ENCODE measurements at regions not wholly inside any gene's neighbourhood (a gene's known extent, or its start where the extent isn't known, plus 50 kb on each side); places are given as distances from the start of the nearest gene placed in this dataset.
"Not testable (repeated sequence)": the region's sequence is repeated elsewhere in the genome, so short reads cannot be mapped to it uniquely, and the experiment has no call there.

DNA sequence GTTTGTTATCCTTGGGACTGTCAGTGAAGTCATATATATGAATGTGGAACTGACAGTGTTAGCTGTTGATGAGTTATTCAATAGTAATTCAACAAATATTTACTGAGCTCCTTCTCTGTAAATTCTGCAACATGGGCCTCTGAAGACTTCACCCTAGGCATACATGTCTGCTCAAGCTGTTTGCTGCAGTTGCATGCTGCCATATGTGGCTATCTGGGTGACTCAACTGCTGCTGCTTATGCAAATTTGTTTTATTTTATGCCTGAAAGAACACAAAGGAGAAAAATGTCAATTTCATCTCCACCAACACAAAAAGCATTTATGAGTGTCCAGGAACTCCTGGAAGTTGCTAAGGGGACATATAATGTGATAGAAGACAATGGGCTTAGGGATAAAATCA is 417.6 kb downstream of the AASDHPPT start:
- DNase-seq (ENCODE audit: low read depth, low spot score), result no peak

DNA sequence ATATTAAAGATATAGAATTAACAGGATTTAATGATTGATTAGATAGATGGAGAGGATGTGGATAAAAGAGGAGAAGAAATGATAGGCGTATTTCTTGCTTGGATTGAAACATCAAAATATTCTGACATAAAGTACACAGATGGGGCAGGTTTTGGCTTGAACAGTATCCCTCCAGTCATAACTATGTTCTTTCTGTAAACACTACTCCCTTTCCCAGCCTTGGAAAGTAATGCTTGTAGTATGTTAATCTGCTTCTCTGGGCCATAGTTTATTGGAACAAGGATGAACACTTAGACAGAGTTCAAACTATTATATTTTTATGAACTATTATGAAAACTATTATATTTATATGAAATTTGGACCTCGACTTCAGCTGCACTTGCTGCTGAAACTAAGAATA is 419.2 kb downstream of the AASDHPPT start:
- DNase-seq (ENCODE audit: low read depth, low spot score), result no peak

DNA sequence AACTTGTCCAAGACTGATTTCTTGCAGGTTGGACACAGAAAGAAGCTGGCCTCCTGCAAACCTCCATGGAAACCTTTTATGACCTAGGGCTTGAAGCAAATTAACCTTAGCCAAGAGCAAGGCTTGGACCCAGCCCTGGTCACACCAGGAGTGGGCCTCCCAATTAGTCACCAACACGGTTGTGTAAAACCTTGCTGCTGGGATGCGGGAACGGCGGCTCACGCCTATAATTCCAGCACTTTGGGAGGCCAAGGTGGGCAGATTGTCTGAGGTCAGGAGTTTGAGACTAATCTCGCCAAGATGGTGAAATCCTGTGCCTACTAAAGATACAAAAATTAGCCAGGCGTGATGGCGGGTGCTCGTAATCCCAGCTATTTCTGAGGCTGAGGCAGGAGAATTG is 419.9 kb downstream of the AASDHPPT start:
- no peak for DNase-seq (ENCODE audit: low read depth, low spot score)

DNA sequence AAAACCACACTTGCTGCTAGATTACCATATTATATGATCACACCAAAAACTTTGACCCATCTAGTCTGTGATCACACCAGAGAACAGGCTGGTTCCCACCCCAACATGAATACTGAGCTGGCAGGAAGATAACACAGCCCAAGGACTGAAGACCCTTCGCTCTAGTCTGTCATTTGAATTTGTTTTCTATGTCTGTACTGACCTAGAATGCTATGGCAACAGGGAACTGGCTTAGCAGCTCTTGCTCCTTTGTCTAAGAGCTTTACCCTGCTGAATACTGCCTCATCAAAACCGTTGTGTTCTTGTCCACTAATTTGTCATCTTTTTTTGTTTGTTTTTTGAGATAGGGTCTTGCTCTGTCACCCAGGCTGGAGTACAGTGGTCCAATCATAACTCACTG is 420.4 kb downstream of the AASDHPPT start:
- DNase-seq (ENCODE audit: low read depth, low spot score), result no peak

DNA sequence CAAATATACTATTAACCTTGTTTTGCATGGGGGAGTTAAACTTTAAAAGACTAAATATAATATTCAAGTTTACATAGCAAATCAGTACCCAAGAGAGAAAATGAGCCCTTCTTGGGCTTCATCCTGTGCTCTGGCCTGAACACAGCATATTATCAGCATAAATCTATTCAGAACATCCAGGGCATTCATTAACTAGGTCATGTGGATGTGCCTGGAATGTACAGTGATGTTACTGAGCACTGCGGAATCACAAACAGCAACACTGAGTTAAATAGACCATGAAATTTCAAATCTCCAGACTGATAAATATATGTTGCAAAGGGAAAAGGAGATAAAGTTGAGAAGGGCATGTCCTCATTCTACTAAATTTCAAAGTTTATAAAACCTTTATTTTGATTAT is 426.4 kb downstream of the AASDHPPT start:
- DNase-seq (ENCODE audit: low read depth, low spot score), result no peak

DNA sequence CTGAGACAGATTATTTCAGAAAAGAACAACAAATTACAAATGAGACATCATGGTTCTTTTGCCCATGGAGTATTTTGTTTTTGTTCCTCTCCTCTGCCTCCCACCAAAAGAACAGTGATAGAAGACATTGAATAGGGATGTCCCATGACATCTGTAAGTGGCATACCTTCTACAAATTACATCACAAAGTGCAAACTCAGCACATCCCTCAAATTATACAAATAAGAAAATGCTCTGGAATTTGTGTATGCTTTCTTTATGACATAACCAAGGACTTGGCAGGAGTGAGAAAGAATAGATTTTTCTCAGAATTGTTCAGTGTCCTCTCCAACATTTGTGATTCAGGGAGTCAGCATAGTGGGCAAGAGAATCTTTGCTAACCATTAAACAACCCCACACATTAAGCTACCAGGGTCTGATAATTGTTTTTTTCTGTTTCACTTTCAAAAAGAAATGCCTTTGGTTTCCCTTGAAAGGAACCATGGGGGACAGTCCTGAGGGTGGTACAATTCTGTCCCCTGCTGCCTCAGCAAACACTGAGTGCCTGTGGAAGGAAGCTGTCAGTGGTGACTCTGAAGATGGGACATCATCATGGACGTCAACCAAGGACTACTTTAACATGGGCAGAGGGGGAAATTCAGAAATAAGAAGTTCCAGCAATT is 430.3 kb downstream of the AASDHPPT start:
- no peak for DNase-seq (ENCODE audit: low read depth, low spot score)

DNA sequence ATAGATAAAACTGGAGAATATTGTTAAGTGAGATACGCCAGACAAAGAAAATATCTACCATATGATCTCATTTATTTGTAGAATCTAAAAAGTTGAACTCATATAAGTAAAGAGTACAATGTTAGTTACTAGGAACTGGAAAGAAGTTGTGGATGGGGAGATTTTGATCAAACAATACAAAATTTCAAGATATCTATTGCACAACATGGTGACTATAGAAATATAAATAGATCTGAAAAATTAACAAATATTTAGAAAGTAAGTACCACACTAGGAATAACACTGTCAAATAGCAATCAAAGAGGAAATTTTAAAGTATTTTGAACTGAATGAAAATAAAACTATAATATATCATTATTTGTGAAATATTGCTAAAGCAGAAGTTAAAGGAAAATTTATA is 437.2 kb downstream of the AASDHPPT start:
- DNase-seq (ENCODE audit: low read depth, low spot score), result no peak

DNA sequence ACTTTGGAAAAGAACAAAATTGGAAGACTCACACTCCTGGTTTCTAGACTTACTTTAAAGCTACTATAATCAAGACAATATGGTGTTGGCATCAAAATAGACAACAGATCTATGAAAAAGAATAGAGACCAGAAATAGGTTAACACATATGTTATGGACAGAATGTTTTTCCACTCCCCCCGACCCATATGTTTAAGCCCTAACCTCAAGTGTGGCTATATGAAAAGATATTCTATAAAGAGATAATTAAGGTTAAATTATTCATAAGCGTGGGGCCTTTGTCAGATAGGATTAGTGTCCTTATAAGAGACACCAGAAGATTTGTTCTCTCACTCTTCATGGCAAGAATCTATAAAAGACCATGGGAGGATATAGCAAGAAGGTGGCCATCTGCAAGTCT is 440.0 kb downstream of the AASDHPPT start:
- no peak for DNase-seq (ENCODE audit: low read depth, low spot score)

DNA sequence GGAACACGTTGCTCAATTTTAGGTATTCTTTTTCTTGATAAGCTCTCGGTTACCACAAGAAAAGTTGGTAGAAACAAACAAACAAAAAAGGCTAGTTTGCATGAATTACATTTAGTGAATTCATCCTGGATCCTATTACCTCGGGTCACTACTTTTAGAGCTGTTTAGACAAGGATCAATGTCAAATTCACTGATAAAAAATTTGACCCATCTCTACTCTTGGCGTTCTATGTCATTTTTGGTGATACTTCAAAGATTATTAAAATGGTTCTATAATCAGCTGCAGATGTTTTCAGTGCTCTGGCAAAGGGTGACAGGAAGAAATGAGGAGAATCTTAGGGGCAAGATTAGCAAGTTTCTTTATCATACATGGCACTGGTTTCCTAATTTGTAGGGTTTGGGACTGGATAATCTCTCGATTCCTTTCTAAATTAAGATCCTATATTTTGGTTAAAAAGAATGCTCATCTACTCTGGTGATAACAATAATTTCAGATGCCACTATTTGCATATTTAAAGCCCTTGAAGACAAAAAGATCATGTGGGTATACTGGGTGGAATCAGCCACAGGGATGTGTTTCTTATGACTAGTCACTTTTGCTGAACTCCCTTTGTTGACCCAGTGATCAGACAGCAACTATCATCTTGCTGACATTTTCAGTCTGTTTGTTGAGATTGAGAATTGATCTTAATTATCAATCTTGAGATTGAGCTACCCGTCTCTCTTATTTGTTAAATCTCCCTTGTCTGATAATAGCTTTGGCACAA is 442.9 kb downstream of the AASDHPPT start:
- no peak for DNase-seq (ENCODE audit: low read depth, low spot score)

DNA sequence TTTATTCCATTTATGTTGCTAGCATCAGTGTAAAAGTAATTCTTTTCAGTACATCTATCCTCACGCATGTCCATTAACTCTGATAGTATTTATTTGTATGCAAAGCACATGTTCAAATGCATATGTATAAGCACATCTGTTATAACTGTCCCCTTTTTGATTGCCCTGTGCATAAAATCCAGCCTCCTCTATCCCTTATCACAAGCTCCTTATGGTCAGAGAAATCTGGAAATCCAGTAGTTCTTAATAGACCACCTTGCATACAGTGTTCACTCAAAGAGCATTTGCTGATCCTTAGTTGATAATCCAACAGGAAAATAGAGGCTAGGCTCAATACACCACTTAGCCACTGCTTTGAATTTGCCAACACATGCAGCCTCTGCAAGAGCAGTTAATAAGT is 443.5 kb downstream of the AASDHPPT start:
- DNase-seq (ENCODE audit: low read depth, low spot score), result no peak

DNA sequence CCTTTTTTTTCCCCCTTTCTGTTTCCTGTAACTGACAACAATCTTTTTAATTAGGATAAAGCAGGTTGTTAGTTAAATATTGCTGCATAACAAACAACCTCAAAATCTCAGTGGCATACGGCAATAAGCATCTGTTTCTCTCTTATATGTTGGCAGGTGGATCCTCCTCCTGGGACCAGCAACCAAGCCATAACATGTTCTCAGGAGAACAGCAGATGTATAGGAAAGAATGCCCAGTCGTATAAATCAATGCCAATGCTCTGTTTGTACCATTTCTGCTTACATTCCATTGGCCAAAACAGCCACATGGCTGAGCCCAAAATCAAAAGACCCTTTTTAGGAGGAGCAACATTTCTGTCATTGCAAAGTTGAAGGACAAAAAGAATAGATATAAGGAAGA is 445.7 kb downstream of the AASDHPPT start:
- DNase-seq (ENCODE audit: low read depth, low spot score), result no peak

DNA sequence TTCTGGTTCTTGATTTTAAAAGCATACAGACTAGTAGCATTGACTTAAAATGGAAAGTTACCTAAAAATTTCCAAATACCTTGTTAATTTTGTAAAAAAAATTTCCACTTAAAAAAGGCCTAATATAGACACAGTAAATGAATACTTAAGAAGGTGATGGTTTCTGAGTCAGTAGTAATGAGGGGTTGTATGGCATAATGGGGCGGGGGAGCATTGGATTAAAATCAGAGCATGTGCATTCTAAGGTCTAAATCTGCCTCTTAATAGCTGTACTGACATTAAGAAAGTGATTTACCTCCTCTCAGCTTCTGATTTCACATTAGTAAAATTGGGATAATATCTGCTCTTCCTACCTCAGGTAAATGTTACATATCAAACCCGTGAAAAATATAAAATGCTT is 446.5 kb downstream of the AASDHPPT start:
- DNase-seq (ENCODE audit: low read depth, low spot score), result no peak

DNA sequence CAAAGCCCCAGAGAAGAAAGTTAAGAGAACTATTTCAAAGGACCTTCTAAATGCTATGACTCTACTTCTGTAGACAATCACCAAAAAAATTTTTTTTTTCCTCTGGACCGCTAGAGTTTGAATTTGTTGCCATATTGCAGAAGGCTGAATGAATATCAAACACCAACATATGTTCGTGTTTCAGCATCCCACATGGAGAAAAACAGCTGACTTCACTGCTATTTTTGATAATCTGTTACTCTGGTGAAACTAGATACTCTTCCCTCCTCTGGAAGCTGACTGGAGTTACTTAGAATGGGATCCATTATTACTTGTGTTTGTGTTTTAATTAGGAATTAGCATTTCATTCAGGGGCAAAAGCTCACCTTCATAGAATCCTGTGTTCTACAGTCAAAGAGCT is 447.0 kb downstream of the AASDHPPT start:
- no peak for DNase-seq (ENCODE audit: low read depth, low spot score)

DNA sequence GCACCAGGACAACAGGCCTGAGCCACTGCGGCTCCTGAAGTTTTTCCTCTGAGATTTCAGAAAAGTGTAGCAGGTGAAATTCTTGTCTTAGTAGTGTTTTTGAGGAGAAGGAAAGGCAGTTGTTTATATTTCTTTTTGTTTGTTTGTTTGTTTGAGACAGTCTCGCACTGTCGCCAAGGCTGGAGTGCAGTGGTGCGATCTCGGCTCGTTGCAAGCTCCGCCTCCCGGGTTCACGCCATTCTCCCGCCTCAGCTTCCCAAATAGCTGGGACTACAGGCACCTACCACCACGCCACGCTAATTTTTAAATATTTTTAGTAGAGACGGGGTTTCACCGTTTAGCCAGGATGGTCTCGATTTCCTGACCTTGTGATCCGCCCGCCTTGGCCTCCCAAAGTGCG is 454.2 kb downstream of the AASDHPPT start:
- DNase-seq (ENCODE audit: low read depth, low spot score), result not testable (repeated sequence)

DNA sequence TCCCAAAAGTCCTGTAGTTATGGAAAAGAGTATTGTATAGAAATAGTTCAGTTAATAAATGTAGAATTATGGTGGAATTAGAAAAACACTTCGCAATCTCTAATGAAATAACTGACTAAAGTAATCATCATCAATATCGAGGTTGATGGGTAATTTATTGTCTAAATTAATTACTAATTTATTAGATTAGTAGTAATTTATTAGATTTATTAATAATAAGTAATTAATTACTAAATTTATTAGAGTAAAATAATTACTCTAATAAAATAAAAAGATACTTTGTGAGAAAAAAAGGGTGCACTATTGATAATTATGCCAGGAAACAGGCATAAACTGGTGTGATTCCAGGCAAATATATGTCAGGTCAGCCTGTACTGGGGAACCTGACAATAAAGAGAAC is 455.6 kb downstream of the AASDHPPT start:
- DNase-seq (ENCODE audit: low read depth, low spot score), result no peak

DNA sequence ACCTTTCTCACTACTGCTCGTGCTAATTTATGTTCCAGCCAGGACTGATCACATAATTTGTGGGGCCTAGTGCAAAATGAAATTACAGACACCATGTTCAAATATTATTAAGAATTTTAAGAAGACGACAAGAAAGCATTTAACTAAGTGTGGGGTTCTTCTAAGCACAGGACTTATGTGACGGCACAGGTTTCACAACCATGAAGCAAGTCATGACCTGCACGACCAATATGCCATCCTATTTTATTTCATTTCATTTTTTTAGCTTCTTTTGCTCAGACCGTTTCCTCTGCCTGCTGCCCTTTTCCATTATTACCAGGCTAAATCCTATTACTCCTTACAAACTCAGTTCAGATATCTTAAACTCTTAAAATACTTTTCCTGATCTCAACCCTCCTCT is 462.5 kb downstream of the AASDHPPT start:
- DNase-seq (ENCODE audit: low read depth, low spot score), result no peak

DNA sequence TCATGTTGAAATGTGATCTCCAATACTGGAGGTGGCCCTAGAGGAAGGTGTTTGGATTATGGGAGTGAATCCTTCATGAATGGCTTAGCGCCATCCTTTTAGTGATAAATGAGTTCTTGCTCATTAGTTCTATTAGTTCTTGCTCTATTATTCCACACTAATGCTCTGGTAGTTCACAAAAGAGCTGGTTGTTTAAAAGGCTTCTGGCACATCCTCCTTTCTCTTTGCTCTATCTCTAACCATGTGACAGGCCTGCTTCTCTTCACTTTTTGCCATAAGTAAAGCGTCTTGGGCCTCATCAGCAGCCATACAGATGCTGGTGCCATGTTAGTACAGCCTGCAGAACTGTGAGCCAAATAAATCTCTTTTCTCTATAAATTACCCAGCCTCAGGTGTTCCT is 469.9 kb downstream of the GUCY1A2 start:
- no peak for DNase-seq (ENCODE audit: low read depth, low spot score)

DNA sequence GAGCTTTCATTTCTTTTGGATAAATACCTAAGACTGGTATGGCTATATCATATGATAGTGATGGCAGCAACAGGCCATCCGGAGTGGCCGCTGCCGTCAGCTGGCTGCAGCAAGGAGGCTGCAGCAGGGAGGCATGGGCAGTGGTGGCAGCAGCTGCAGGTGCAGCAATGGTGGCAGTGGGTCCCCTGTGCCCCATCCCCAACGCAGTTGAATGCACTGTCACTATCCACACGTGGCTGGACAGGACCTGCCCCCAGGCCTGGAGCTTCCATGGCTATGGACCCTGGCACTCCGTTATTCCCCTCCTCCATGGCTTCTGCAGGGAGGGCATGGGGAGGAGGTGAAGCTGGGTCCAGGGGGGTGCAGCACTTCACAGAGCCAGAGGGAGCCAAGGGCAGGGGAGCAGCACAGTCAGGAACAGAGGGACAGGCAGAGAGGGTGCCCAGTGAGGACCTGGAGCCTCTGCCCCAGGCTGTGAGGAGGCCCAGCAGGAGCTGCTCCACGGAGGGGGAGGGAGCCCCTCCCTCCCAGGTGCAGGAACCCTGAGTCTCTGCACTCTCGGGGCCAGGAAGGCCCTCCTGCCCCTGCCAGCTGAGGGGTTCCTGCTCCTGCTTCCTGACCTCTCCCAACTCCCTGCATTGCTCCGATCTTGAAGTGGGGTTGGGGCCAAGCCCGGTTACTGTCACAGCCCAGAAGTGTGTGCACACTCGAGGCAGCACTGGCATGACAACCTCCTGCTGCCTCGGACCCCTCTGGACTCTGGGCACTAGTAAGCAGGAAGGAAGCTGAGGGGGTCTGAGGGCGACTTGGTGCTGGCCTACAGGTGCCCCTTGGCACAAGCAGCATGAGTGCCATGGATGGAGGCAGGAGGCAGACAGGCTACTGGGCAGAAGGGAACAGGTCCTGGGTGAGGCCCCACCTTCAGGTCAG is 466.3 kb downstream of the GUCY1A2 start:
- DNase-seq (ENCODE audit: low read depth, low spot score), result no peak

DNA sequence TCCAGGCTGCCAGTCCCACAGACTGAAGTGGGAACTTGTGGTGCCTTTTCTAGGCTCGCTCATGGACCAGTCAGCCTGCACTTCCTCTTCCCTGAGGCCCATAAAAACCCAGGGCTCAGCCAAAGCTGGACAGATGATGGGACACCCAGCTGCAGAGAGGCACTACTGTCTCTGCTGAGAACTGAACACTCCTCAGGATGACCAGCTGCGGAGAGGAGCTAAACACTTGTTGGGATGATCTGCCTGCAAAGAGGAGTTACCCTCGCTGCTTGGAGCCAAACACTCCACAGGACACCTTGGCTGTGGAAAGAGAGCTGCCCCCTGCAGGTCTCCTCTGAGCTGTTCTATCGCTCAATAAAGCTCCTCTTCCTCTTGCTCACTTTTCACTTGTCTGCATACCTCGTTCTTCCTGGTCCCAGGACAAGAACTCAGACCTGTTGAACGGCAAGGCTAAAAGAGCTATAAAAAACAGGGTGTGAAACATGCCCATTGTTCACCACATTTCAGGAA is 465.5 kb downstream of the GUCY1A2 start:
- peak; percentile 1 for DNase-seq (ENCODE audit: low read depth, low spot score)

DNA sequence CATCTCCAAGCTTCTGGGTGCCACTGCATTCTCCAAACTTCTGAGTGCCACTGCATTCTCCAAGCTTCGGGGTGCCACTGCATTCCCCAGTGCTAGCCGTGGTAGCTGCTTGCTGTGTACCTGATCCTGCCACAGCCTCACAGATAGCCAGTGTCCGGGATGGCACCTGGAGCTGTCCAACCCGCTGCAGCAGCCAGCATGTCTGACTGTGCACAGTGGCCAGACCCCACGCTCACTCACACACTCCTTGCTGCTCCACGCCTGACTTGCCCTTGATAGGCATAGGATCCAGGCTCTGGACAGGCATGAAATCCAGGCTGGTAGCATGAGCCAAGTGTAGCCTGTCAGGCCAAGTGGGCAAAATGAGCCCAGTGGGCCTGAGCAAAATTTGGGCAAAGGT is 465.0 kb downstream of the GUCY1A2 start:
- DNase-seq (ENCODE audit: low read depth, low spot score), result no peak

DNA sequence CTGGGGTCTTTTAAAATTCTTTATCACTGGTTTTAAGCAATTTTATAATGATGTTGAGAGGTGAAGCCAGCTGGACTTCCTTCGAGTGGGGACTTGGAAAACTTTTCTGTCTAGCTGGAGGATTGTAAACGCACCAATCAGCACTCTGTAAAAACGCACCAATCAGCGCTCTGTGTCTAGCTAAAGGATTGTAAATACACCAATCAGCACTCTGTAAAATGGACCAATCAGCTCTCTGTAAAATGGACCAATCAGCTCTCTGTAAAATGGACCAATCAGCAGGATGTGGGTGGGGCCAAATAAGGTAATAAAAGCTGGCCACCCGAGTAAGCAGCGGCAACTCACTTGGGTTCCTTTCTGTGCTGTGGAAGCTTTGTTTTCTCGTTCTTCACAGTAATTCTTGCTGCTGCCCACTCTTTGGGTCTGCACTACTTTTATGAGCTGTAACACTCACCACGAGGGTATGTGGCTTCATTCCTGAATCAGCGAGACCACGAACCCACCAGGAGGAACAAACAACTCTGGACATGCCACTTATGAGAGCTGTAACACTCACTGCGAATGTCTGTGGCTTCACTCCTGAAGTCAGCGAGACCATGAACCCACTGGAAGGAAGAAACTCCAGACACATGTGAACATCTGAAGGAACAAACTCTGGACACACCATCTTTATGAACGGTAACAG is 462.6 kb downstream of the GUCY1A2 start:
- not testable (repeated sequence) for DNase-seq (ENCODE audit: low read depth, low spot score)

DNA sequence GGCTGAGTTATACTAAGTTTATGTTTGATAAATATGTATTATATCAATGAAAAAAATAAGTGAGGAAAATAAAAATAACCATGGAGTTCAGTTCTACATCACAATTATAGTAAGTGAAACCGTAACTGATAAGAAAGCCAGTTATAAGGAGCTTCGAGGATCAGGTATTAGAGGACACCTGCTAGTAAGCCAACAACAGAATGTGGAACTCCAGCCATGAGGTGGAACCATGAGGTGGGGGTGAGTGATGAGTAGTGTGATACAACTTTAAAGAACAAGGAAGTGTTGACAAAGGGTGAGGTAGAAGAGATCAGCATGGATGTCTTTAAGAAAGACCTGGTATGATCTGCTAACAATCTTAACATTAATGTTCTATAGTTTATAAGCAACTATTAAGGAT is 452.9 kb downstream of the GUCY1A2 start:
- DNase-seq (ENCODE audit: low read depth, low spot score), result no peak
